ENCODE measurements at regions not wholly inside any gene's neighbourhood (a gene's known extent, or its start where the extent isn't known, plus 50 kb on each side); places are given as distances from the start of the nearest gene placed in this dataset.

- Mint-ChIP-seq H3K9me3 (peaks cover 10% of the 10 kb centered on the region), H3K27ac (no peak overlapping the region), H3K27me3 (ENCODE audit: low read depth) (no peaks in the 10 kb centered on the region; the same call in 1 of the 2 replicates), H3K4me3 (no peak overlapping the region), H3K36me3 (peaks cover 7% of the 10 kb centered on the region; the same call in 1 of the 2 replicates), H3K4me1 (no peaks in the 10 kb centered on the region)
- ATAC-seq (no peak), DNase-seq (ENCODE audit: low spot score) (no peak)
- ChIA-PET CTCF (no interaction called here), POLR2A (no interaction called here)
- TF ChIP-seq USF1 (CRISPR knock-in tag; IDR thresholded peaks at IDR 0.05) (no peak), ZNF138 (CRISPR knock-in tag; conservative IDR thresholded peaks at IDR 0.05) (no peak), IRF1 (CRISPR knock-in tag; IDR thresholded peaks at IDR 0.05) (no peak), TCF7 (CRISPR knock-in tag; IDR thresholded peaks at IDR 0.05; ENCODE audit: low read depth) (no peak), ZNF121 (CRISPR knock-in tag; IDR thresholded peaks at IDR 0.05) (no peak), GABPB1 (CRISPR knock-in tag; IDR thresholded peaks at IDR 0.05) (no peak)
Observed at GRCh38 chr16:86676254-86676670, 97.9 kb downstream of the FOXL1 start.

GRCh38 chr16:86679490-86679889 lies 101.1 kb downstream of the FOXL1 start:
- POLR2A ChIA-PET = no interaction called here
- CTCF ChIA-PET = no interaction called here
- no peak overlapping the region for H3K4me3 Mint-ChIP-seq
- ATAC-seq = no peak
- no peak overlapping the region for H3K27ac Mint-ChIP-seq
- DNase-seq (ENCODE audit: low spot score) = no peak
- H3K27me3 Mint-ChIP-seq (ENCODE audit: low read depth) = peaks cover 3% of the 10 kb centered on the region; the same call in 1 of the 2 replicates
- no peaks in the 10 kb centered on the region for H3K4me1 Mint-ChIP-seq
- TF ChIP-seq ZNF281 (CRISPR knock-in tag; IDR thresholded peaks at IDR 0.05) (no peak), RORB (CRISPR knock-in tag; IDR thresholded peaks at IDR 0.05) (no peak), NR2C2 (CRISPR knock-in tag; IDR thresholded peaks at IDR 0.05) (no peak), CBFB (CRISPR knock-in tag; IDR thresholded peaks at IDR 0.05; ENCODE audit: low read depth) (no peak)
- H3K9me3 Mint-ChIP-seq = peaks cover 10% of the 10 kb centered on the region
- peaks cover 7% of the 10 kb centered on the region; the same call in 1 of the 2 replicates for H3K36me3 Mint-ChIP-seq

GRCh38 chr16:86680162-86680561 lies 101.8 kb downstream of the FOXL1 start:
- ATAC-seq (no peak), DNase-seq (ENCODE audit: low spot score) (no peak)
- TF ChIP-seq PREB (CRISPR knock-in tag; IDR thresholded peaks at IDR 0.05; ENCODE audit: borderline replicate concordance) (no peak), ZNF263 (CRISPR knock-in tag; IDR thresholded peaks at IDR 0.05; ENCODE audit: low read depth) (no peak), FOXJ3 (CRISPR knock-in tag; IDR thresholded peaks at IDR 0.05; ENCODE audit: borderline replicate concordance) (no peak), ATF2 (CRISPR knock-in tag; IDR thresholded peaks at IDR 0.05; ENCODE audit: borderline replicate concordance, low read depth) (no peak), KAT7 (CRISPR knock-in tag; IDR thresholded peaks at IDR 0.05; ENCODE audit: borderline replicate concordance) (no peak), CREM (CRISPR knock-in tag; IDR thresholded peaks at IDR 0.05) (no peak), NR1H2 (CRISPR knock-in tag; IDR thresholded peaks at IDR 0.05) (no peak), OVOL2 (CRISPR knock-in tag; IDR thresholded peaks at IDR 0.05; ENCODE audit: borderline replicate concordance) (no peak), ARID4B (CRISPR knock-in tag; IDR thresholded peaks at IDR 0.05; ENCODE audit: borderline replicate concordance) (no peak), ATF1 (CRISPR knock-in tag; IDR thresholded peaks at IDR 0.05) (no peak), ERG (CRISPR knock-in tag; IDR thresholded peaks at IDR 0.05) (no peak)

More at GRCh38 chr16:86680162-86680561, 101.8 kb downstream of the FOXL1 start:
- Mint-ChIP-seq H3K9me3 (peaks cover 10% of the 10 kb centered on the region), H3K27ac (no peak overlapping the region), H3K4me3 (no peak overlapping the region), H3K4me1 (no peaks in the 10 kb centered on the region), H3K36me3 (peaks cover 7% of the 10 kb centered on the region; the same call in 1 of the 2 replicates), H3K27me3 (ENCODE audit: low read depth) (peaks cover 3% of the 10 kb centered on the region; the same call in 1 of the 2 replicates)
- POLR2A ChIA-PET = no interaction called here
- CTCF ChIA-PET = interaction anchor here (1.5 kb wide), 1 partner anchor 81 kb away, joined by 3 read pairs; no protein-coding TSS in a partner anchor
